K562 (cell line): ENCODE measurements at regions not wholly inside any gene's neighbourhood (a gene's known extent, or its start where the extent isn't known, plus 50 kb on each side); places are given as distances from the start of the nearest gene placed in this dataset.

Experiments
- CHD4 ChIP-seq: fragments of 200-600 bp; sonication (generic); IDR thresholded peaks from 3 replicates; pipeline ENCODE4 v1.6.1; 2012; ENCODE audit warnings: low read depth, mild to moderate bottlenecking, mixed read lengths, low read length, inconsistent platforms; ENCODE audit not compliant: insufficient read depth, insufficient replicate concordance, poor library complexity, severe bottlenecking
- PHF20 ChIP-seq: fragments of 450-650 bp; IDR thresholded peaks from 2 replicates; pipeline ENCODE4 v1.6.1; 2018; ENCODE audit not compliant: partially characterized antibody
- SREBF2 ChIP-seq: sonication (generic); formaldehyde crosslinking; IDR thresholded peaks from 2 replicates; pipeline ENCODE4 v1.4.0; 2020; ENCODE audit warnings: mild to moderate bottlenecking, missing genetic modification reagents
- TF ChIP-seq, protein P1 (sequence below): fragments of 200-600 bp; sonication (generic); IDR thresholded peaks from one replicate; pipeline ENCODE4 v1.6.1; 2012; ENCODE audit warnings: mild to moderate bottlenecking, low read depth, low read length, inconsistent platforms
- TF ChIP-seq, protein P2 (sequence below): fragments of 450-650 bp; IDR thresholded peaks from 2 replicates; pipeline ENCODE4 v1.7.0; 2016; ENCODE audit warnings: borderline replicate concordance
- TF ChIP-seq, protein P3 (sequence below), 2 experiments: fragments of 200-800 bp in 1 of 2; sonication (Bioruptor generic) in 1 of 2; sonication (generic) in 1 of 2; formaldehyde crosslinking in 1 of 2; IDR thresholded peaks in 1 of 2; conservative IDR thresholded peaks in 1 of 2; 2 replicates each; pipeline versions ENCODE4 v1.5.0 to v1.6.1; 2016 to 2020; ENCODE audit warnings: missing compliant biosample characterization in 1 of 2, missing genetic modification characterization in 1 of 2, missing genetic modification reagents in 1 of 2
- TF ChIP-seq, protein P4 (sequence below): fragments of 450-650 bp; formaldehyde crosslinking; IDR thresholded peaks from 2 replicates; pipeline ENCODE4 v1.4.0; 2020; ENCODE audit warnings: mild to moderate bottlenecking
- TF ChIP-seq, protein P5 (sequence below): sonication (generic); IDR thresholded peaks from 2 replicates; pipeline ENCODE4 v1.6.1; 2016

DNA sequence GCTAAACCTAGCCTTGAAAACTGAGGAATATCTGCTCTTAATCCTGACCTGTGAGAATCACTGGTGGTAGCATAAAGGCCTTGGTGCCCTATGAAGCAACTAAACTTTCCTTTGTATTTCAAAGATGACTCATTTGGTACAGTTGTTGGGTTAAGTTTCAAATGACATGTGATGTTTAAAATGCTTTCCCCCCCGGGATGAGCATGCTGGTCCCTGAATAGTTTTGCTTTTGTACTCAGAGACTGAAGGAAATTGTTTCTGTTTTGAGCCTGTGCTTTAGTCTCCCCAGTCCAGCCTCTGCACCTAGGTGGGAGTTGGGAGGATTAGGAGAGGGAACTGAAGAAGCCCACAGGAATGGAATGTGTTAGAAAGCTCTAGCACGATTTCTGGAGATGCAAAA, 258.9 kb upstream of the NPY start (continued):
- TF ChIP-seq, protein P1, sequence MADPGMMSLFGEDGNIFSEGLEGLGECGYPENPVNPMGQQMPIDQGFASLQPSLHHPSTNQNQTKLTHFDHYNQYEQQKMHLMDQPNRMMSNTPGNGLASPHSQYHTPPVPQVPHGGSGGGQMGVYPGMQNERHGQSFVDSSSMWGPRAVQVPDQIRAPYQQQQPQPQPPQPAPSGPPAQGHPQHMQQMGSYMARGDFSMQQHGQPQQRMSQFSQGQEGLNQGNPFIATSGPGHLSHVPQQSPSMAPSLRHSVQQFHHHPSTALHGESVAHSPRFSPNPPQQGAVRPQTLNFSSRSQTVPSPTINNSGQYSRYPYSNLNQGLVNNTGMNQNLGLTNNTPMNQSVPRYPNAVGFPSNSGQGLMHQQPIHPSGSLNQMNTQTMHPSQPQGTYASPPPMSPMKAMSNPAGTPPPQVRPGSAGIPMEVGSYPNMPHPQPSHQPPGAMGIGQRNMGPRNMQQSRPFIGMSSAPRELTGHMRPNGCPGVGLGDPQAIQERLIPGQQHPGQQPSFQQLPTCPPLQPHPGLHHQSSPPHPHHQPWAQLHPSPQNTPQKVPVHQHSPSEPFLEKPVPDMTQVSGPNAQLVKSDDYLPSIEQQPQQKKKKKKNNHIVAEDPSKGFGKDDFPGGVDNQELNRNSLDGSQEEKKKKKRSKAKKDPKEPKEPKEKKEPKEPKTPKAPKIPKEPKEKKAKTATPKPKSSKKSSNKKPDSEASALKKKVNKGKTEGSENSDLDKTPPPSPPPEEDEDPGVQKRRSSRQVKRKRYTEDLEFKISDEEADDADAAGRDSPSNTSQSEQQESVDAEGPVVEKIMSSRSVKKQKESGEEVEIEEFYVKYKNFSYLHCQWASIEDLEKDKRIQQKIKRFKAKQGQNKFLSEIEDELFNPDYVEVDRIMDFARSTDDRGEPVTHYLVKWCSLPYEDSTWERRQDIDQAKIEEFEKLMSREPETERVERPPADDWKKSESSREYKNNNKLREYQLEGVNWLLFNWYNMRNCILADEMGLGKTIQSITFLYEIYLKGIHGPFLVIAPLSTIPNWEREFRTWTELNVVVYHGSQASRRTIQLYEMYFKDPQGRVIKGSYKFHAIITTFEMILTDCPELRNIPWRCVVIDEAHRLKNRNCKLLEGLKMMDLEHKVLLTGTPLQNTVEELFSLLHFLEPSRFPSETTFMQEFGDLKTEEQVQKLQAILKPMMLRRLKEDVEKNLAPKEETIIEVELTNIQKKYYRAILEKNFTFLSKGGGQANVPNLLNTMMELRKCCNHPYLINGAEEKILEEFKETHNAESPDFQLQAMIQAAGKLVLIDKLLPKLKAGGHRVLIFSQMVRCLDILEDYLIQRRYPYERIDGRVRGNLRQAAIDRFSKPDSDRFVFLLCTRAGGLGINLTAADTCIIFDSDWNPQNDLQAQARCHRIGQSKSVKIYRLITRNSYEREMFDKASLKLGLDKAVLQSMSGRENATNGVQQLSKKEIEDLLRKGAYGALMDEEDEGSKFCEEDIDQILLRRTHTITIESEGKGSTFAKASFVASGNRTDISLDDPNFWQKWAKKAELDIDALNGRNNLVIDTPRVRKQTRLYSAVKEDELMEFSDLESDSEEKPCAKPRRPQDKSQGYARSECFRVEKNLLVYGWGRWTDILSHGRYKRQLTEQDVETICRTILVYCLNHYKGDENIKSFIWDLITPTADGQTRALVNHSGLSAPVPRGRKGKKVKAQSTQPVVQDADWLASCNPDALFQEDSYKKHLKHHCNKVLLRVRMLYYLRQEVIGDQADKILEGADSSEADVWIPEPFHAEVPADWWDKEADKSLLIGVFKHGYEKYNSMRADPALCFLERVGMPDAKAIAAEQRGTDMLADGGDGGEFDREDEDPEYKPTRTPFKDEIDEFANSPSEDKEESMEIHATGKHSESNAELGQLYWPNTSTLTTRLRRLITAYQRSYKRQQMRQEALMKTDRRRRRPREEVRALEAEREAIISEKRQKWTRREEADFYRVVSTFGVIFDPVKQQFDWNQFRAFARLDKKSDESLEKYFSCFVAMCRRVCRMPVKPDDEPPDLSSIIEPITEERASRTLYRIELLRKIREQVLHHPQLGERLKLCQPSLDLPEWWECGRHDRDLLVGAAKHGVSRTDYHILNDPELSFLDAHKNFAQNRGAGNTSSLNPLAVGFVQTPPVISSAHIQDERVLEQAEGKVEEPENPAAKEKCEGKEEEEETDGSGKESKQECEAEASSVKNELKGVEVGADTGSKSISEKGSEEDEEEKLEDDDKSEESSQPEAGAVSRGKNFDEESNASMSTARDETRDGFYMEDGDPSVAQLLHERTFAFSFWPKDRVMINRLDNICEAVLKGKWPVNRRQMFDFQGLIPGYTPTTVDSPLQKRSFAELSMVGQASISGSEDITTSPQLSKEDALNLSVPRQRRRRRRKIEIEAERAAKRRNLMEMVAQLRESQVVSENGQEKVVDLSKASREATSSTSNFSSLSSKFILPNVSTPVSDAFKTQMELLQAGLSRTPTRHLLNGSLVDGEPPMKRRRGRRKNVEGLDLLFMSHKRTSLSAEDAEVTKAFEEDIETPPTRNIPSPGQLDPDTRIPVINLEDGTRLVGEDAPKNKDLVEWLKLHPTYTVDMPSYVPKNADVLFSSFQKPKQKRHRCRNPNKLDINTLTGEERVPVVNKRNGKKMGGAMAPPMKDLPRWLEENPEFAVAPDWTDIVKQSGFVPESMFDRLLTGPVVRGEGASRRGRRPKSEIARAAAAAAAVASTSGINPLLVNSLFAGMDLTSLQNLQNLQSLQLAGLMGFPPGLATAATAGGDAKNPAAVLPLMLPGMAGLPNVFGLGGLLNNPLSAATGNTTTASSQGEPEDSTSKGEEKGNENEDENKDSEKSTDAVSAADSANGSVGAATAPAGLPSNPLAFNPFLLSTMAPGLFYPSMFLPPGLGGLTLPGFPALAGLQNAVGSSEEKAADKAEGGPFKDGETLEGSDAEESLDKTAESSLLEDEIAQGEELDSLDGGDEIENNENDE, result no peak
- TF ChIP-seq, protein P2, sequence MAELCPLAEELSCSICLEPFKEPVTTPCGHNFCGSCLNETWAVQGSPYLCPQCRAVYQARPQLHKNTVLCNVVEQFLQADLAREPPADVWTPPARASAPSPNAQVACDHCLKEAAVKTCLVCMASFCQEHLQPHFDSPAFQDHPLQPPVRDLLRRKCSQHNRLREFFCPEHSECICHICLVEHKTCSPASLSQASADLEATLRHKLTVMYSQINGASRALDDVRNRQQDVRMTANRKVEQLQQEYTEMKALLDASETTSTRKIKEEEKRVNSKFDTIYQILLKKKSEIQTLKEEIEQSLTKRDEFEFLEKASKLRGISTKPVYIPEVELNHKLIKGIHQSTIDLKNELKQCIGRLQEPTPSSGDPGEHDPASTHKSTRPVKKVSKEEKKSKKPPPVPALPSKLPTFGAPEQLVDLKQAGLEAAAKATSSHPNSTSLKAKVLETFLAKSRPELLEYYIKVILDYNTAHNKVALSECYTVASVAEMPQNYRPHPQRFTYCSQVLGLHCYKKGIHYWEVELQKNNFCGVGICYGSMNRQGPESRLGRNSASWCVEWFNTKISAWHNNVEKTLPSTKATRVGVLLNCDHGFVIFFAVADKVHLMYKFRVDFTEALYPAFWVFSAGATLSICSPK, result no peak
- TF ChIP-seq SREBF2 (CRISPR knock-in tag) (no peak), PHF20 (no peak), CHD4 (no peak)
- TF ChIP-seq, protein P3, sequence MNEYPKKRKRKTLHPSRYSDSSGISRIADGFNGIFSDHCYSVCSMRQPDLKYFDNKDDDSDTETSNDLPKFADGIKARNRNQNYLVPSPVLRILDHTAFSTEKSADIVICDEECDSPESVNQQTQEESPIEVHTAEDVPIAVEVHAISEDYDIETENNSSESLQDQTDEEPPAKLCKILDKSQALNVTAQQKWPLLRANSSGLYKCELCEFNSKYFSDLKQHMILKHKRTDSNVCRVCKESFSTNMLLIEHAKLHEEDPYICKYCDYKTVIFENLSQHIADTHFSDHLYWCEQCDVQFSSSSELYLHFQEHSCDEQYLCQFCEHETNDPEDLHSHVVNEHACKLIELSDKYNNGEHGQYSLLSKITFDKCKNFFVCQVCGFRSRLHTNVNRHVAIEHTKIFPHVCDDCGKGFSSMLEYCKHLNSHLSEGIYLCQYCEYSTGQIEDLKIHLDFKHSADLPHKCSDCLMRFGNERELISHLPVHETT (CRISPR knock-in tag; conservative IDR thresholded peaks at IDR 0.05 in 1 of 2, IDR thresholded peaks at IDR 0.05 in 1 of 2), result no peak
- TF ChIP-seq, protein P4, sequence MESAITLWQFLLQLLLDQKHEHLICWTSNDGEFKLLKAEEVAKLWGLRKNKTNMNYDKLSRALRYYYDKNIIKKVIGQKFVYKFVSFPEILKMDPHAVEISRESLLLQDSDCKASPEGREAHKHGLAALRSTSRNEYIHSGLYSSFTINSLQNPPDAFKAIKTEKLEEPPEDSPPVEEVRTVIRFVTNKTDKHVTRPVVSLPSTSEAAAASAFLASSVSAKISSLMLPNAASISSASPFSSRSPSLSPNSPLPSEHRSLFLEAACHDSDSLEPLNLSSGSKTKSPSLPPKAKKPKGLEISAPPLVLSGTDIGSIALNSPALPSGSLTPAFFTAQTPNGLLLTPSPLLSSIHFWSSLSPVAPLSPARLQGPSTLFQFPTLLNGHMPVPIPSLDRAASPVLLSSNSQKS, result no peak
- TF ChIP-seq, protein P5, sequence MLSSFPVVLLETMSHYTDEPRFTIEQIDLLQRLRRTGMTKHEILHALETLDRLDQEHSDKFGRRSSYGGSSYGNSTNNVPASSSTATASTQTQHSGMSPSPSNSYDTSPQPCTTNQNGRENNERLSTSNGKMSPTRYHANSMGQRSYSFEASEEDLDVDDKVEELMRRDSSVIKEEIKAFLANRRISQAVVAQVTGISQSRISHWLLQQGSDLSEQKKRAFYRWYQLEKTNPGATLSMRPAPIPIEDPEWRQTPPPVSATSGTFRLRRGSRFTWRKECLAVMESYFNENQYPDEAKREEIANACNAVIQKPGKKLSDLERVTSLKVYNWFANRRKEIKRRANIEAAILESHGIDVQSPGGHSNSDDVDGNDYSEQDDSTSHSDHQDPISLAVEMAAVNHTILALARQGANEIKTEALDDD, result no peak
